Heart left ventricle (tissue), 13 donors: ENCODE measurements at regions not wholly inside any gene's neighbourhood (a gene's known extent, or its start where the extent isn't known, plus 50 kb on each side); places are given as distances from the start of the nearest gene placed in this dataset.

Source experiments
- POLR2A ChIP-seq, 2 donors: fragments of 450-650 bp; IDR thresholded peaks; one replicate each; pipeline ENCODE4 v1.6.1; 2017; ENCODE audit warnings: antibody characterized with exemption in 2 of 2, mild to moderate bottlenecking in 2 of 2, moderate library complexity in 2 of 2
- TF ChIP-seq, protein P1 (sequence below), 12 donors: fragments of 200-600 bp; sonication (generic) in 4 of 12; IDR thresholded peaks; one replicate each; pipeline versions ENCODE4 v1.5.0 to v1.8.0; 2018 to 2022; ENCODE audit warnings: antibody characterized with exemption in 12 of 12, mild to moderate bottlenecking in 5 of 12
- donor health status: ischemic (EF 13 %, LVEDD 7.1; RV severe dilation, severe dysfunction).
- donor health status: DM: no; HTN: yes; CAD: no.
- donor health status: DM: no; HTN: no; CAD: no.
- donor health status: ischemic (EF 25% LVEDD 6.9; RV normal size, moderate dysfunction).
- donor health status: ischemic (EF 25% LVEDD 5.7; RV mildly dilated, moderate dysfunction).
- donor health status: ischemic (EF 35%, LVEDD 5.7; RV mildly dilated, moderate dysfunction).
- donor health status: nonischemic (EF 11% LVEDD 7.7; RV severe dilation, severe dysfunction).
- donor health status: DM: yes; HTN: yes; CAD: no.
- donor health status: PGD.
- donor health status: ischemic (EF 29% LVEDD 5.4; RV normal size, mild dysfunction).
- donor health status: nonischemic (EF 23%, LVEDD 6.1; RV moderate dilation, normal function).

DNA sequence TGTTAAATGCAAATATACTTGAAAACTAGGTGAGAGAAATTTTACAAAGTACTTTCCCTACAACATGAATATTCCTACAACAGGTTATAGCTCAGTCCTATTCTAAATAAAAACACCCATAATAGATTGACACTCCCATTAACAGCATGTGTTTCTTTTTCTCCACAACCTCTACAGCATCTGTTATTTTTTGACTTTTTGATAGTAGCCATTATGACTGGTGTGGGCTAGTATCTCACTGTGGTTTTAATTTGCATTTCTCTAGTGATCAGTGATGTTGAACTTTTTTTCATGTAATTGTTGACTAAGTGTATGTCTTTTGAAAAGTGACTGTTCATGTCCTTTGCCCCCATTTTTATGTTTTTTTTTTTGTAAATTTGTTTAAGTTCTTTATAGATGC is 1506.1 kb upstream of the CDH9 start:
- TF ChIP-seq, protein P1, sequence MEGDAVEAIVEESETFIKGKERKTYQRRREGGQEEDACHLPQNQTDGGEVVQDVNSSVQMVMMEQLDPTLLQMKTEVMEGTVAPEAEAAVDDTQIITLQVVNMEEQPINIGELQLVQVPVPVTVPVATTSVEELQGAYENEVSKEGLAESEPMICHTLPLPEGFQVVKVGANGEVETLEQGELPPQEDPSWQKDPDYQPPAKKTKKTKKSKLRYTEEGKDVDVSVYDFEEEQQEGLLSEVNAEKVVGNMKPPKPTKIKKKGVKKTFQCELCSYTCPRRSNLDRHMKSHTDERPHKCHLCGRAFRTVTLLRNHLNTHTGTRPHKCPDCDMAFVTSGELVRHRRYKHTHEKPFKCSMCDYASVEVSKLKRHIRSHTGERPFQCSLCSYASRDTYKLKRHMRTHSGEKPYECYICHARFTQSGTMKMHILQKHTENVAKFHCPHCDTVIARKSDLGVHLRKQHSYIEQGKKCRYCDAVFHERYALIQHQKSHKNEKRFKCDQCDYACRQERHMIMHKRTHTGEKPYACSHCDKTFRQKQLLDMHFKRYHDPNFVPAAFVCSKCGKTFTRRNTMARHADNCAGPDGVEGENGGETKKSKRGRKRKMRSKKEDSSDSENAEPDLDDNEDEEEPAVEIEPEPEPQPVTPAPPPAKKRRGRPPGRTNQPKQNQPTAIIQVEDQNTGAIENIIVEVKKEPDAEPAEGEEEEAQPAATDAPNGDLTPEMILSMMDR (IDR thresholded peaks at IDR 0.05) = no peak
- no peak for TF ChIP-seq POLR2A (IDR thresholded peaks at IDR 0.05)
